SK-N-SH (cell line): ENCODE measurements at regions not wholly inside any gene's neighbourhood (a gene's known extent, or its start where the extent isn't known, plus 50 kb on each side); places are given as distances from the start of the nearest gene placed in this dataset.

Experiments
- CTCF ChIA-PET: fragments of 300-600, 350-600 bp; formaldehyde crosslinking; extraction: SDS; loops from one replicate; lab custom pipeline; 2021; lab: Yijun Ruan, JAX
- POLR2A ChIA-PET: fragments of 350-600 bp; sonication (Branson Sonifier 250); formaldehyde crosslinking; extraction: SDS; loops from one replicate; lab custom pipeline; 2020; ENCODE audit warnings: antibody characterized with exemption, inconsistent platforms; lab: Yijun Ruan, JAX
- DNase-seq: peaks from one replicate; pipeline ENCODE4 v3.0.0; 2012
- H2AFZ ChIP-seq: fragments of 200-600 bp; sonication (generic); 2 replicates; pipeline ENCODE4 v1.8.1; 2016; ENCODE audit warnings: antibody characterized with exemption, mild to moderate bottlenecking, low read depth
- H3F3A ChIP-seq: fragments of 200-600 bp; sonication (generic); replicated peaks from 2 replicates; pipeline ENCODE3; 2016; ENCODE audit warnings: antibody characterized with exemption, mild to moderate bottlenecking; ENCODE audit not compliant: insufficient read depth
- H3K27ac ChIP-seq, 2 experiments: fragments of 200-500 bp in 1 of 2; fragments of 200-600 bp in 1 of 2; sonication (Bioruptor generic) in 1 of 2; sonication (generic), shearing (Covaris generic) in 1 of 2; 2 replicates each; pipeline versions ENCODE4 v1.5.1 to v1.6.1; 2014 to 2016; ENCODE audit warnings: low read depth in 2 of 2, inconsistent platforms in 1 of 2, low read length in 1 of 2, mild to moderate bottlenecking in 1 of 2, mixed read lengths in 1 of 2
- H3K27me3 ChIP-seq: fragments of 200-600 bp; sonication (generic), shearing (Covaris generic); 2 replicates; pipeline ENCODE4 v1.6.1; 2016; ENCODE audit warnings: mixed run types; ENCODE audit not compliant: insufficient read depth
- H3K36me3 ChIP-seq, 2 experiments: fragments of 200-500 bp in 1 of 2; fragments of 200-600 bp in 1 of 2; sonication (Bioruptor generic) in 1 of 2; sonication (generic) in 1 of 2; replicated peaks in 1 of 2; 2 replicates each; pipeline versions ENCODE3 to v1.5.1; 2014 to 2016; ENCODE audit warnings: low read length in 1 of 2, mild to moderate bottlenecking in 1 of 2; ENCODE audit not compliant: insufficient read depth in 2 of 2, control insufficient read depth in 1 of 2
- H3K4me1 ChIP-seq, 2 experiments: fragments of 200-500 bp in 1 of 2; fragments of 200-600 bp in 1 of 2; sonication (Bioruptor generic) in 1 of 2; sonication (generic), shearing (Covaris generic) in 1 of 2; 2 replicates each; pipeline versions ENCODE4 v1.5.1 to v1.6.1; 2014 to 2016; ENCODE audit warnings: low read depth in 1 of 2, low read length in 1 of 2, mixed run types in 1 of 2; ENCODE audit not compliant: insufficient read depth in 2 of 2, control insufficient read depth in 1 of 2
- H3K4me2 ChIP-seq: fragments of 200-600 bp; sonication (generic), shearing (Covaris generic); 2 replicates; pipeline ENCODE4 v1.6.1; 2017; ENCODE audit warnings: mixed run types
- H3K4me3 ChIP-seq, 2 experiments: fragments of 200-500 bp in 1 of 2; fragments of 200-600 bp in 1 of 2; sonication (Bioruptor generic) in 1 of 2; sonication (generic), shearing (Covaris generic) in 1 of 2; 2 replicates each; pipeline versions ENCODE4 v1.5.1 to v1.8.1; 2014 to 2016; ENCODE audit warnings: low read depth in 2 of 2, inconsistent platforms in 1 of 2, low read length in 1 of 2, mild to moderate bottlenecking in 1 of 2, mixed read lengths in 1 of 2, moderate library complexity in 1 of 2
- H3K79me2 ChIP-seq: fragments of 200-600 bp; sonication (generic); 2 replicates; pipeline ENCODE4 v1.8.1; 2017; ENCODE audit warnings: mild to moderate bottlenecking; ENCODE audit not compliant: insufficient read depth
- H3K9ac ChIP-seq: fragments of 200-600 bp; sonication (generic); 2 replicates; pipeline ENCODE4 v1.6.1; 2017; ENCODE audit warnings: mixed run types
- H3K9me2 ChIP-seq: fragments of 200-600 bp; sonication (generic); 2 replicates; pipeline ENCODE4 v1.6.1; 2017; ENCODE audit warnings: mixed run types
- H3K9me3 ChIP-seq: fragments of 200-600 bp; sonication (generic); 2 replicates; pipeline ENCODE4 v1.6.1; 2017; ENCODE audit warnings: mixed run types, mild to moderate bottlenecking, moderate library complexity
- H4K20me1 ChIP-seq: fragments of 200-600 bp; sonication (generic); 2 replicates; pipeline ENCODE4 v1.6.1; 2017; ENCODE audit warnings: mild to moderate bottlenecking, mixed run types; ENCODE audit not compliant: insufficient read depth
- CHD2 ChIP-seq: fragments of 150-350 bp; IDR thresholded peaks from 2 replicates; pipeline ENCODE4 v1.6.1; 2018; ENCODE audit warnings: low read length; ENCODE audit not compliant: partially characterized antibody
- ELF1 ChIP-seq: IDR thresholded peaks from 2 replicates; pipeline ENCODE4 v1.4.0; 2012
- EP300 ChIP-seq, 2 experiments: IDR thresholded peaks; 2 replicates each; pipeline versions ENCODE4 v1.4.0 to v1.6.1; 2012; ENCODE audit warnings: borderline replicate concordance in 1 of 2, low read depth in 1 of 2, low read length in 1 of 2
- EZH2phosphoT487 ChIP-seq: fragments of 200-600 bp; sonication (generic); IDR thresholded peaks from 2 replicates; pipeline ENCODE4 v1.6.1; 2017; ENCODE audit warnings: low read depth, mixed run types, mild to moderate bottlenecking, antibody characterized with exemption, moderate library complexity, borderline replicate concordance
- FOXJ3 ChIP-seq: sonication (generic); formaldehyde crosslinking; IDR thresholded peaks from 2 replicates; pipeline ENCODE4 v1.5.1; 2020; ENCODE audit warnings: mild to moderate bottlenecking, missing genetic modification reagents
- FOXM1 ChIP-seq: IDR thresholded peaks from 2 replicates; pipeline ENCODE4 v1.4.0; 2012; ENCODE audit warnings: low read depth, mild to moderate bottlenecking
- GABPA ChIP-seq: IDR thresholded peaks from 2 replicates; pipeline ENCODE4 v1.4.0; 2012; ENCODE audit warnings: low read depth, mild to moderate bottlenecking
- GATA2 ChIP-seq: sonication (generic); formaldehyde crosslinking; IDR thresholded peaks from 2 replicates; pipeline ENCODE4 v1.5.0; 2020; ENCODE audit warnings: mild to moderate bottlenecking, missing genetic modification reagents
- JUND ChIP-seq: IDR thresholded peaks from 2 replicates; pipeline ENCODE4 v1.4.0; 2012
- MEF2A ChIP-seq: IDR thresholded peaks from 2 replicates; pipeline ENCODE4 v1.4.0; 2012; ENCODE audit warnings: low read depth, borderline replicate concordance
- NRF1 ChIP-seq: IDR thresholded peaks from 2 replicates; pipeline ENCODE4 v1.6.1; 2012; ENCODE audit warnings: low read depth, mild to moderate bottlenecking, low read length
- PBX3 ChIP-seq: IDR thresholded peaks from 2 replicates; pipeline ENCODE4; 2012
- POLR2AphosphoS5 ChIP-seq: IDR thresholded peaks from 2 replicates; pipeline ENCODE4 v1.6.1; 2012; ENCODE audit warnings: low read depth, low read length
- RAD21 ChIP-seq: IDR thresholded peaks from 2 replicates; pipeline ENCODE4 v1.6.1; 2012; ENCODE audit warnings: mild to moderate bottlenecking, low read length
- RCOR1 ChIP-seq: fragments of 150-350 bp; IDR thresholded peaks from 2 replicates; pipeline ENCODE4 v1.6.1; 2017; ENCODE audit warnings: antibody characterized with exemption, low read length
- REST ChIP-seq: IDR thresholded peaks from 2 replicates; pipeline ENCODE4 v1.6.1; 2012; ENCODE audit warnings: mild to moderate bottlenecking, low read depth, low read length, moderate library complexity
- RFX5 ChIP-seq: IDR thresholded peaks from 2 replicates; pipeline ENCODE4 v1.6.1; 2012; ENCODE audit warnings: mild to moderate bottlenecking, improper control_type of control experiment, low read length
- RXRA ChIP-seq: IDR thresholded peaks from 2 replicates; pipeline ENCODE4 v1.4.0; 2012; ENCODE audit warnings: low read depth, mild to moderate bottlenecking, borderline replicate concordance
- SMC3 ChIP-seq: IDR thresholded peaks from 2 replicates; pipeline ENCODE4 v1.6.1; 2012; ENCODE audit warnings: low read depth, low read length, improper control_type of control experiment
- TCF12 ChIP-seq: IDR thresholded peaks from 2 replicates; pipeline ENCODE4 v1.4.0; 2012
- TEAD4 ChIP-seq: IDR thresholded peaks from 2 replicates; pipeline ENCODE4 v1.4.0; 2012; ENCODE audit warnings: mild to moderate bottlenecking, borderline replicate concordance; ENCODE audit not compliant: insufficient read depth
- USF1 ChIP-seq: IDR thresholded peaks from 2 replicates; pipeline ENCODE4 v1.4.0; 2012; ENCODE audit warnings: low read depth, borderline replicate concordance
- USF2 ChIP-seq: fragments of 150-350 bp; IDR thresholded peaks from 2 replicates; pipeline ENCODE4 v1.6.1; 2017; ENCODE audit warnings: antibody characterized with exemption, low read length, low read depth, borderline replicate concordance
- YY1 ChIP-seq: IDR thresholded peaks from 2 replicates; pipeline ENCODE4 v1.4.0; 2012; ENCODE audit warnings: low read depth, mild to moderate bottlenecking
- WGBS: methylation state at CpG from one replicate; pipeline ENCODE4 v1.1.6; 2017; ENCODE audit warnings: low lambda C conversion rate; 5-methylcytosine and 5-hydroxymethylcytosine counted together
- TF ChIP-seq, protein P1 (sequence below): fragments of 150-350 bp; IDR thresholded peaks from 2 replicates; pipeline ENCODE4 v1.6.1; 2016; ENCODE audit warnings: mild to moderate bottlenecking, low read depth, low read length
- TF ChIP-seq, protein P2 (sequence below): fragments of 200-600 bp; sonication (generic); IDR thresholded peaks from 2 replicates; pipeline ENCODE4 v1.6.1; 2017; ENCODE audit warnings: antibody characterized with exemption, mild to moderate bottlenecking, moderate library complexity
- TF ChIP-seq, protein P3 (sequence below): IDR thresholded peaks from 2 replicates; pipeline ENCODE4 v1.4.0; 2012; ENCODE audit warnings: low read depth

GRCh38 chrX:124256216-124256615, 76.2 kb upstream of the TEX13D start:
- Histone ChIP-seq H3K27ac (peak overlapping the region in 1 of 2 experiments; percentile 40; a peak in 1 of 4 replicates), H3K9ac (no peak overlapping the region), H3K36me3 (no peaks in the 10 kb centered on the region), H3K9me2 (no peaks in the 10 kb centered on the region), H3K4me2 (peak overlapping the region; percentile 8; the same call in 1 of the 2 replicates), H4K20me1 (no peaks in the 10 kb centered on the region), H2AFZ (no peak overlapping the region), H3K4me3 (no peak overlapping the region), H3K27me3 (no peaks in the 10 kb centered on the region), H3K4me1 (no peaks in the 10 kb centered on the region), H3K79me2 (no peaks in the 10 kb centered on the region), H3F3A (no peaks in the 10 kb centered on the region), H3K9me3 (no peaks in the 10 kb centered on the region)
- ChIA-PET POLR2A (no interaction called here), CTCF (no interaction called here)
- 4% methylated on average over 2 of the region's 2 CpGs for WGBS
- DNase-seq: no peak
- peak; percentile 80 for TF ChIP-seq JUND
- no peak for TF ChIP-seq MEF2A
- TF ChIP-seq EZH2phosphoT487: no peak
- no peak for TF ChIP-seq ELF1
- TF ChIP-seq FOXM1: peak; percentile 30; the same call in 1 of the 2 replicates
- TF ChIP-seq TCF12: peak; percentile 100
- TF ChIP-seq, protein P1, sequence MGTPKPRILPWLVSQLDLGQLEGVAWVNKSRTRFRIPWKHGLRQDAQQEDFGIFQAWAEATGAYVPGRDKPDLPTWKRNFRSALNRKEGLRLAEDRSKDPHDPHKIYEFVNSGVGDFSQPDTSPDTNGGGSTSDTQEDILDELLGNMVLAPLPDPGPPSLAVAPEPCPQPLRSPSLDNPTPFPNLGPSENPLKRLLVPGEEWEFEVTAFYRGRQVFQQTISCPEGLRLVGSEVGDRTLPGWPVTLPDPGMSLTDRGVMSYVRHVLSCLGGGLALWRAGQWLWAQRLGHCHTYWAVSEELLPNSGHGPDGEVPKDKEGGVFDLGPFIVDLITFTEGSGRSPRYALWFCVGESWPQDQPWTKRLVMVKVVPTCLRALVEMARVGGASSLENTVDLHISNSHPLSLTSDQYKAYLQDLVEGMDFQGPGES: no peak
- no peak for TF ChIP-seq RAD21
- peak; percentile 26; the same call in 1 of the 2 replicates for TF ChIP-seq GABPA
- TF ChIP-seq, protein P2, sequence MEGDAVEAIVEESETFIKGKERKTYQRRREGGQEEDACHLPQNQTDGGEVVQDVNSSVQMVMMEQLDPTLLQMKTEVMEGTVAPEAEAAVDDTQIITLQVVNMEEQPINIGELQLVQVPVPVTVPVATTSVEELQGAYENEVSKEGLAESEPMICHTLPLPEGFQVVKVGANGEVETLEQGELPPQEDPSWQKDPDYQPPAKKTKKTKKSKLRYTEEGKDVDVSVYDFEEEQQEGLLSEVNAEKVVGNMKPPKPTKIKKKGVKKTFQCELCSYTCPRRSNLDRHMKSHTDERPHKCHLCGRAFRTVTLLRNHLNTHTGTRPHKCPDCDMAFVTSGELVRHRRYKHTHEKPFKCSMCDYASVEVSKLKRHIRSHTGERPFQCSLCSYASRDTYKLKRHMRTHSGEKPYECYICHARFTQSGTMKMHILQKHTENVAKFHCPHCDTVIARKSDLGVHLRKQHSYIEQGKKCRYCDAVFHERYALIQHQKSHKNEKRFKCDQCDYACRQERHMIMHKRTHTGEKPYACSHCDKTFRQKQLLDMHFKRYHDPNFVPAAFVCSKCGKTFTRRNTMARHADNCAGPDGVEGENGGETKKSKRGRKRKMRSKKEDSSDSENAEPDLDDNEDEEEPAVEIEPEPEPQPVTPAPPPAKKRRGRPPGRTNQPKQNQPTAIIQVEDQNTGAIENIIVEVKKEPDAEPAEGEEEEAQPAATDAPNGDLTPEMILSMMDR: no peak
- TF ChIP-seq GATA2: no peak
- no peak for TF ChIP-seq SMC3
- TF ChIP-seq RCOR1: no peak
- TF ChIP-seq POLR2AphosphoS5: peak; percentile 89
- no peak for TF ChIP-seq YY1
- no peak for TF ChIP-seq USF1
- TF ChIP-seq PBX3: peak; percentile 95
- TF ChIP-seq, protein P3, sequence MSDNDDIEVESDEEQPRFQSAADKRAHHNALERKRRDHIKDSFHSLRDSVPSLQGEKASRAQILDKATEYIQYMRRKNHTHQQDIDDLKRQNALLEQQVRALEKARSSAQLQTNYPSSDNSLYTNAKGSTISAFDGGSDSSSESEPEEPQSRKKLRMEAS: 0 out of 2 replicates have a peak, but pooled peaks have one; percentile 42
- TF ChIP-seq REST: no peak
- no peak for TF ChIP-seq NRF1
- peak; percentile 44 to 88; a peak in 3 of 4 replicates for TF ChIP-seq EP300 (IDR thresholded peaks at IDR 0.05; ENCODE audit: borderline replicate concordance in 1 of 2, low read depth in 1 of 2, low read length in 1 of 2)
- TF ChIP-seq FOXJ3 (CRISPR knock-in tag): no peak
- no peak for TF ChIP-seq CHD2
- no peak for TF ChIP-seq USF2
- peak; percentile 12; the same call in 1 of the 2 replicates for TF ChIP-seq RXRA
- peak; percentile 88 for TF ChIP-seq TEAD4
- TF ChIP-seq RFX5: no peak
